ENCODE measurements at regions not wholly inside any gene's neighbourhood (a gene's known extent, or its start where the extent isn't known, plus 50 kb on each side); places are given as distances from the start of the nearest gene placed in this dataset.

- TF ChIP-seq CTCF (IDR thresholded peaks at IDR 0.05) (no peak), POLR2A (IDR thresholded peaks at IDR 0.05) (no peak)
These were observed 634.0 kb upstream of the LMCD1 start for GRCh38 chr3:7867587-7867986.
